ENCODE measurements at regions not wholly inside any gene's neighbourhood (a gene's known extent, or its start where the extent isn't known, plus 50 kb on each side); places are given as distances from the start of the nearest gene placed in this dataset.

DNA sequence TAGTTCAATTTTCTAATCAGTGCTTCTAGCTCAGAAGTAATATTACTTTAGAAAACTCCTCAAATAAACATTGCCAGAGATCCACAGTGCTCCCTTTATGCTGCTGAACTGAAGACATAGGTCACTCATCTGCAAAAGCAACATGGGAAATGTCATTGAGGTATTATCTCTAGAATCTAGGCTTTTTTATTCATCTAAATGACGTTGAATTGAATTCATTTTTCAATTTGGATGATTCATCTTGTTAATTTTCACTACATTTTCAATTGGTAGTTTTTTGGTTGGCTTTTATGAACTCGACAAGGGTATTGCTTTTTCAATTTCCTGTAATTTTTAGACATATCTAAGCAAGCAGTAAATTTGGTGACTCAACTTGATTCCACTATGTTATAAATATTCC lies 275.4 kb downstream of the NFKBIZ start:
- DNase-seq = no peak

DNA sequence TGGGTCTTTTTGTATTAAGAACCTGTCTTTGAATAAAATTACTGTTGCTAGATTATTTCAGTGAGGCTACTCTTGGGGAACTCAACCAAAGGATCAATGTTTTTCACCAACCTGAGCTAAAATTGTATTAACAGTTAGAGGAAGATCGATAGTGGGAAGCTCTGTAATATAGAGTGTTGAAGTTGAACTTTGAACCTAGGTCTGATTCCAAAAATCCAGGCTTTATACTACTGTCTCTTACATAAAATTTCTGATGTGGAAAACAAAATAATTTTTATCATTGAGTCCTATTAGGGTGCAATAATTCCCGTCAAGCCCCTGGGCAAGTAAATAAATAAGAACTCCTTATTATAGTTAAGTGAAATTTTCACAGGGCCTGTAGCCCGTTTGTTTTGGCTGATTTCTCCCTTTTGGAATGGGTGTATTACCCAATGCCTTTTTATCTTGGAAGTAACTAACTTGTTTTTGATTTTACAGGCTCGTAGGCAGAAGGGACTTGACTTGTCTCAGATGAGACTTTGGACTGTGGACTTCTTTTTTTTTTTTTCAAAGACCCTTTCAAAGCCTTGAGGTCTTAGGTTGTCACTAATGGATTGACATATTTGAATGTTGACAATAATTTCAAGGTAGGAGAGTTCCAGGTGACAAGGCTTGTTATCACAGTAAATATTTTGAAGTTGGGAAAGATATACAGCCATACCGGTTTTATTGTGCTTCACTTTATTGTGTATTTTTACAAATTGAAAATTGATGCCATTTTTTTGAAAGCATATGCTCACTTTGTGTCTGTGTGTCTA lies 276.1 kb downstream of the NFKBIZ start:
- no peak for DNase-seq

DNA sequence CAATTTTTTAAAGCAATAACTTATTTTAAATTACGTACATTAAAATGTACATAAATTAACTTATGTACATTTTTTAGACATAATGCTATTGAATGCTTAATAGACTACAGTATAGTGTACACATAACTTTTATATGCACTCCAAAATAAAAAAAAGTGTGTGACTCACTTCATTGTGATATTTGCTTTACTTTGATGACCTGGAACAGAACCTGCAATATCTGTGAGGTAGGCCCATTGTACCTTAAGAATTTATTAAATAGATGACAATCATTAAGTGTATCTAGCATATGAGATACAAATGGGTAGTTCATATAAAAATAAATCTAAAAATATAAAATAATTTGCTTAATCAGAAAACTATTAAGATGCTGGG lies 276.7 kb downstream of the NFKBIZ start:
- DNase-seq = no peak

DNA sequence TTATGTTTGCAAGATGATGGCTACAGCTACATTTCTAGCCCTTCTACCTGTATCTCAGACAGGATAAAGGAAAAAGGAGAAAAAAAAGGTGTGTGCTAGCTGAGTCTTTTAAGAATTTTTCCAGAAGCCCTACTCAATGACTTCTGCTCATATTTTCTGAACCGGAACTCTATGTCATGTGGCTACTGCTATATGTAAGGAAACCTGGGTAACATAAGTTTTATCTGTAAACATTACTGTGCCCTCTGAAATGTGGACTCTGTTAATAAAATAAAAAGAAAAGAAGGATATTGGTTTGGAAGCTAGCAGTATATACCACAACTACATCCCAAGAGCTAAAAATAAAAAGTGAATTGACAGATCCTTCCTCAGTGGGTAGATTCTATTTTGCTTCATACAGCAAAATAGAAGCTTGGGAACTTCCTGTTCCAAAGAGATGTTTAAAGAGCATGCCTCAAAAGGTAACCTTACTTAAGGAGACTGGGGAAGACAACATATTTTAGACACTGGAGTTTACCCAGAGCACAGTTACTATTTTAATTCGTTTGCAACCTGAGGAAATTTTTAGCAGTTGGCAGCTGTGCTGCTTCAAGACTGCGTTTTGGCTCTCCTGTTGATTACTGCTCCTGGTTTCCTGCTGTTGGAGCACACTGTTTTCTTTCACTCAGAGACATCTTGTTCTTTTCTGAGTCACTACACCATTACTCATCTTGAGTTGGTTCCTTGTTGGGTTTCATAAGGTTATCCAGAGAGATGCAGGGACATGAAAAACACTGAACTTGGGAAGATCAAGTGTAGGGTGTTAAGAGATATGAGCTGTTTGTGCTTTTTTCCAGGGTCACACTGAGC lies 280.7 kb downstream of the NFKBIZ start:
- no peak for DNase-seq

GRCh38 chr3:102132370-102132769 lies 283.1 kb downstream of the NFKBIZ start:
- no peak for DNase-seq

DNA sequence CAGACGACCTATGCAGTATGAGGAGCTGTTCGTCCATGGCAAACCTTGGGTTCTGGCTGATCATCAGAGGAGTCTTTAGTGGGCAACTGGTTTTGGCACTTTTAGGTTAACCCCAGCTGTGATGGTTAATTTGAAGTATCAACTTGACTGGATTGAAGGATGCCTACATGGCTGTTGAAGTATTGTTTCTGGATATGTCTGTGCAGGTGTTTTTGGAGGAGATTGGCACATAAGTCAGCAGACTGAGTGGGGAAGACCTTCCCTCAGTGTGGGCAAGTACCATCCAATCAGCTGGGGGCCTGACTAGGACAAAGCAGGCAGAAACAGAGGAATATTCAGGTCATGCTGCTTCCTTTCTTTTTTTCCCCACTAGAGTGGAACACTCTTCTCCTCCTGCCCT lies 284.1 kb downstream of the NFKBIZ start:
- no peak for DNase-seq

DNA sequence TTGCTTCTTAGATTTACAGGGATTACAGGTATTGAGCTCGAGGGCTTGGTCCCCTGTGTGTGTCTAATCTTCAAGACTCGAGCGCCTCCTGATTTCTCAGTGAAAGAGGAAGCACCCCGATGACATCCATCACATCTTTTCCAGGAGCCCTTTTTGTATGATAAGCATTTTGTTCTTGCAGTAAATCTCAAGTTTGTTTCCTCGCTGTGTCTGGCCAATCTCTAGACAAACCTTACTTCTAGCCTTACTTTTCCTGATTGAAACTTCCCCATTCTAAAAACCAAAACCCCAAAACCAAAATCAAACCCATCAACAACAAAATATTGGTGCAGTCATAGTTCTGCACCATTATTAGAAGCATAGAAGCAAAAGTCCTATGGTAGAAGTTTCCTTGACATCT lies 286.0 kb downstream of the NFKBIZ start:
- DNase-seq = no peak

- DNase-seq = no peak
Measured at GRCh38 chr3:102136183-102136582, 286.9 kb downstream of the NFKBIZ start.

GRCh38 chr3:102140116-102140515 lies 290.8 kb downstream of the NFKBIZ start:
- DNase-seq = no peak

- no peak for DNase-seq
Measured at GRCh38 chr3:102141096-102141927, 292.0 kb downstream of the NFKBIZ start.

- no peak for DNase-seq
Measured at GRCh38 chr3:102141928-102142239, 292.6 kb downstream of the NFKBIZ start.

- DNase-seq = no peak
Measured at GRCh38 chr3:102142379-102143060, 292.3 kb upstream of the ZPLD1 start.

GRCh38 chr3:102143536-102143935 lies 291.3 kb upstream of the ZPLD1 start:
- no peak for DNase-seq

- no peak for DNase-seq
Measured at GRCh38 chr3:102144063-102144462, 290.8 kb upstream of the ZPLD1 start.

DNA sequence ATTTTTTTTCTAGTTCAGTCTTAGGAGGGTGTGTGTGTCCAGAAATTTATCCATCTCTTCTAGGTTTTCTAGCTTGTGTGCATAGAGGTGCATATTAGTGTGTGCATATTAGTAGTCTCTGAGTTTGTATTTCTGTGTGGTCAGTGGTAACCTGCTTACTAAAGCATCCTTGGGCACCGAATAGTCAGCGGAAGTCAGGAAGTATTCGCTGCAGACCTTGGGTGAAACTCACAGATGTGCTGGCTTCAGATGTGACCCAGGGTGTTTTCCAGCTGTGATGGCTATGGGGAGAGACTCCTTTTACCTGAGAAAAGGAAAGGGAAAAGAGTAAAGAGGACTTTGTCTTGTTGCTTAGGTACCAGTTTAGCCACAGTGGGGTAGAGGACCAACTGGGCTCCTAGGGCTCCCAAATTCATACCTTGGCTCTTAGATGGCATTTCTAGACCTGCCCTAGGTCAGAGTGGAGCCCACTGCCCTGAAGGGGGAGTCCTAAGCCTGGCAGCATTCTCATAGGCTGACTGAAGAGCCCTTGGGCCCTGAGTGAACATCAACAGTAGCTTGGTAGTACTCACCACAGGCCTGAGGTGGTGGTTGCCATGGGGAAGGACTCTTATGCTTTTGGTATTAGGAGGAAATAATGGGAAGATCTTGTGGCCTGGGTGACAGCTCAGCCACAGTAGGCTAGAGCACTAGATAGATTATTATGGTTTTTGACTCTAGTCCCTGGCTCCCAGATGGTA lies 286.0 kb upstream of the ZPLD1 start:
- no peak for DNase-seq

GRCh38 chr3:102151935-102152334 lies 282.9 kb upstream of the ZPLD1 start:
- no peak for DNase-seq

GRCh38 chr3:102156426-102156825 lies 278.4 kb upstream of the ZPLD1 start:
- no peak for DNase-seq

DNA sequence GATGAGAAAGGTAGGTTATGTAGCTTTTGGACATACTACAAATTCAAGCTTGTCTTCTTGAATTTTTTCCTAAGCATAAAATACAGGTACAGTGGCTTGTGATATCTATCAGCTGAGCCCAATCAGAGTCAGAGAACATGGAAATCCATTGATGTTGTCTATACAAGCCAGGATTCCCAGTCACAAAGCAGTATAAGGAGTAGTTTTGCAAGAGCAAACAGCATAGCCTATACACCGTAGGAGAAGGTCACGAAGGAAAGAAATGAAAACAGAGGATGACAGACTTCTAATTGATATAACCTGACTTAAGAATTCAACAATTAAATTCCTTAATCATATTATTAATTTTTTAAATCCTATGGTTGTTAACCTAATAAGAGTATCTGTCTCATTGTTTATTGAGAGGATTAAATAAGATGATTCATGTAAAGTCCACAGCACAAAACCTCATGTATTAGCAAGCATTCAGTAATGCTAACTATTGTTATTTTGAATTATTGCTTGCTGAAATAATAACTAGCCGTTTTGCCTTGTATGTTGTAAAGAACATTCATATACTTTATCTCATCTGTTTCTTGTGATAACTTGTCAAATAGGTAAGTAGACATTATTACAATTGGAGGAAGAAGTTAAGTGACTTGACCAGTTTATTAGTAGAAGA lies 276.6 kb upstream of the ZPLD1 start:
- DNase-seq = no peak

DNA sequence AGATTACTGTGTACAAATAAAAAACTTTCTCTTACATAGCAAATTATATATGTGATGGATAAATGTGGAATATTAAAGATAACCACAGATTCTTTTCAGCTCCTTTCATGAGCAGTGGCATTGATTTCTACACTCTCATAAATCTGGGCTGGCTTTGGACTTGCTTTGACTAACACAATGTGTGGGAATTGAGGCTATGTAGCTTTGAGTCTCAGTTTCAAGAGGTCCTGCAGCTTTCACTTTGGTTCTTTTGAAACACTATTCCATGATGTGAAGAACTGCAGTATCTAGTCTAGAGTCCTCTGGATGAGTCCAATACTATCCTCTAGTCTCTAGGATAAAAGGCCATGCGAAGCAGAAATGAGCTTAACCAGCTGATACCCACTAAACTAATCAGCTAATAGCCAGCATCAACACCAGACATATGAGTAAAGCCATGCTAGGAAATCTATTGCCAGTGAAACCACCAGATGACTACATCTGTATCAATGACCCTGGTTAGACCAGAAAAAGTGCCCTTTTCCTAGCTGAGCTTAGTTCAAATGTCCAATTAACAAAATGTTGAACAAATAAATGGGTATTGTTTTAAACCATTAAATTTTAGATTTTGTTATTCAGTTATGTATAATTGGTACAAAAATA lies 274.9 kb upstream of the ZPLD1 start:
- DNase-seq = no peak

DNA sequence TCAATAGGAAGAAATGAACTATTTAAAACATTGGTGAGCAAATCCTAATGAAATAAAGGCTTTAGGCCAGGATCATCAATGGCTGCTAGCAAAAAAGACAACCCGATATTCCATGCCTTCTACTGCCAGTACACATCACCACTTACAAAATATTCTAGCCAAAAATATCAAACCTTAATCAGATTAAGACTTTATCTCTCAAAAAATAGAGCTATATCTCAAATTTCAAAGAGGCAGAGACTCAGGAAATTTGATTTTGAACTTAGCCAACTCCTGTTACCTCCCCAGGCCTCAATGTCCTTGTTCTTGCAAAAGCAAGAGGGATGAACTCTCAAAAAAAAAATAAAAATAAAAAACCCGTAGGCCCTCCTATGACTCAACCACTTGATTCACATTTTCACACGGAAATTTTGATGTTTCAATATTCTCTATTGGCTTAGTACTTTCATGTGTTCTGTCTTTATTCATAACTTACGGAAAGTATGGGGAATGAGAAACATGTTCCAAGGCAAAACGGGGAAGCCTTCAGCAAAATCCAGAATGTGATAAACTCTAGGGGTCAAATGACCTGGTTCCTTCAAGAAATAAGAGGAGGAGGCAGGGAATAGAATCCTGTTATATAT lies 273.3 kb upstream of the ZPLD1 start:
- DNase-seq = no peak

GRCh38 chr3:102162251-102162650 lies 272.6 kb upstream of the ZPLD1 start:
- no peak for DNase-seq

Measured in NCI-H1694 treated with DMSO at 0.1 percent for 48 hours (cell line).